HFFc6 (cell line): ENCODE measurements at regions not wholly inside any gene's neighbourhood (a gene's known extent, or its start where the extent isn't known, plus 50 kb on each side); places are given as distances from the start of the nearest gene placed in this dataset.

Experiments used
- DNase-seq: peaks from one replicate; pipeline ENCODE4 v3.0.0-alpha.2; 2018
- H3K27ac Mint-ChIP-seq: 2 replicates; pipeline ENCODE4 v1.8.0; 2020; ENCODE audit warnings: mild to moderate bottlenecking, mixed read lengths
- H3K27me3 Mint-ChIP-seq: 2 replicates; pipeline ENCODE4 v1.8.0; 2021; ENCODE audit warnings: mild to moderate bottlenecking, moderate library complexity, mixed read lengths; ENCODE audit not compliant: insufficient read depth
- H3K36me3 Mint-ChIP-seq: 2 replicates; pipeline ENCODE4 v1.8.0; 2021; ENCODE audit warnings: low read depth, mixed read lengths
- H3K4me1 Mint-ChIP-seq: 2 replicates; pipeline ENCODE4 v1.8.0; 2020; ENCODE audit warnings: low read depth, mixed read lengths
- H3K4me3 Mint-ChIP-seq: 2 replicates; pipeline ENCODE4 v1.8.0; 2020; ENCODE audit warnings: mild to moderate bottlenecking, moderate library complexity, mixed read lengths
- H3K9me3 Mint-ChIP-seq: 2 replicates; pipeline ENCODE4 v1.8.0; 2020; ENCODE audit warnings: mild to moderate bottlenecking, mixed read lengths
- CTCF ChIP-seq: fragments of 200-600 bp; sonication (generic); IDR thresholded peaks from 2 replicates; pipeline ENCODE4 v1.5.0; 2021; ENCODE audit warnings: antibody characterized with exemption, mild to moderate bottlenecking

- H3K27ac Mint-ChIP-seq, result no peak overlapping the region
- DNase-seq, result no peak
- no peaks in the 10 kb centered on the region for H3K36me3 Mint-ChIP-seq
- peaks cover 8% of the 10 kb centered on the region; the same call in 1 of the 2 replicates for H3K4me1 Mint-ChIP-seq
- peaks cover 35% of the 10 kb centered on the region for H3K27me3 Mint-ChIP-seq
- no peak for TF ChIP-seq CTCF
- H3K4me3 Mint-ChIP-seq, result no peak overlapping the region
- no peaks in the 10 kb centered on the region for H3K9me3 Mint-ChIP-seq
Observed at GRCh38 chr17:77783991-77784820, 174.3 kb upstream of the TNRC6C start.

GRCh38 chr17:77785312-77785905 lies 173.1 kb upstream of the TNRC6C start:
- no peaks in the 10 kb centered on the region for H3K36me3 Mint-ChIP-seq
- no peak for DNase-seq
- TF ChIP-seq CTCF, result no peak
- no peak overlapping the region for H3K4me3 Mint-ChIP-seq
- H3K27ac Mint-ChIP-seq, result no peak overlapping the region
- H3K9me3 Mint-ChIP-seq, result no peaks in the 10 kb centered on the region
- peaks cover 33% of the 10 kb centered on the region for H3K27me3 Mint-ChIP-seq
- peaks cover 3% of the 10 kb centered on the region; the same call in 1 of the 2 replicates for H3K4me1 Mint-ChIP-seq

GRCh38 chr17:77786090-77786489 lies 172.4 kb upstream of the TNRC6C start:
- H3K36me3 Mint-ChIP-seq, result no peaks in the 10 kb centered on the region
- H3K27ac Mint-ChIP-seq, result no peak overlapping the region
- H3K4me1 Mint-ChIP-seq, result no peaks in the 10 kb centered on the region
- no peaks in the 10 kb centered on the region for H3K9me3 Mint-ChIP-seq
- peaks cover 34% of the 10 kb centered on the region for H3K27me3 Mint-ChIP-seq
- no peak for TF ChIP-seq CTCF
- H3K4me3 Mint-ChIP-seq, result no peak overlapping the region
- no peak for DNase-seq

- no peak overlapping the region for H3K4me3 Mint-ChIP-seq
- H3K27me3 Mint-ChIP-seq, result peaks cover 34% of the 10 kb centered on the region
- no peak for TF ChIP-seq CTCF
- H3K9me3 Mint-ChIP-seq, result no peaks in the 10 kb centered on the region
- H3K27ac Mint-ChIP-seq, result no peak overlapping the region
- H3K36me3 Mint-ChIP-seq, result no peaks in the 10 kb centered on the region
- H3K4me1 Mint-ChIP-seq, result no peaks in the 10 kb centered on the region
- DNase-seq, result no peak
Observed at GRCh38 chr17:77786740-77787505, 171.6 kb upstream of the TNRC6C start.

- no peak for TF ChIP-seq CTCF
- Mint-ChIP-seq H3K4me1 (no peaks in the 10 kb centered on the region), H3K36me3 (no peaks in the 10 kb centered on the region), H3K9me3 (no peaks in the 10 kb centered on the region), H3K27me3 (peaks cover 36% of the 10 kb centered on the region), H3K4me3 (no peak overlapping the region), H3K27ac (no peak overlapping the region)
- no peak for DNase-seq
Observed at GRCh38 chr17:77790143-77790829, 168.2 kb upstream of the TNRC6C start.
